Activated CD8-positive, alpha-beta T cell treated with anti-CD3 and anti-CD28 coated beads for 36 hours (primary cell): ENCODE measurements at regions not wholly inside any gene's neighbourhood (a gene's known extent, or its start where the extent isn't known, plus 50 kb on each side); places are given as distances from the start of the nearest gene placed in this dataset.

Source experiments
- ATAC-seq: fragments of 200-7000 bp; cut with Tn5 transposase; one replicate; pipeline ENCODE4 v1.10.0; 2021; ENCODE audit warnings: mild to moderate bottlenecking, moderate library complexity
- CTCF ChIA-PET: fragments of 350-600 bp; sonication (Branson Sonifier 250); formaldehyde crosslinking; loops from one replicate; lab custom pipeline; 2021; ENCODE audit warnings: antibody characterized with exemption; lab: Charles Lee
- POLR2A ChIA-PET: fragments of 350-600 bp; sonication (Branson Sonifier 250); formaldehyde crosslinking; loops from one replicate; lab custom pipeline; 2021; ENCODE audit warnings: antibody characterized with exemption; lab: Charles Lee
- DNase-seq: peaks from one replicate; pipeline ENCODE4 v3.0.0-alpha.2; 2020
- H3K27ac Mint-ChIP-seq: one replicate; pipeline ENCODE4 v1.8.0; 2021; ENCODE audit warnings: mild to moderate bottlenecking, mixed read lengths
- H3K27me3 Mint-ChIP-seq: one replicate; pipeline ENCODE4 v1.8.0; 2021; ENCODE audit warnings: mixed read lengths
- H3K36me3 Mint-ChIP-seq: one replicate; pipeline ENCODE4 v1.8.0; 2021; ENCODE audit warnings: low read depth, mixed read lengths
- H3K4me1 Mint-ChIP-seq: one replicate; pipeline ENCODE4 v1.8.0; 2021; ENCODE audit warnings: low read depth, mixed read lengths
- H3K4me3 Mint-ChIP-seq: one replicate; pipeline ENCODE4 v1.8.0; 2021; ENCODE audit warnings: mild to moderate bottlenecking, moderate library complexity, mixed read lengths
- H3K9me3 Mint-ChIP-seq: one replicate; pipeline ENCODE4 v1.8.0; 2021; ENCODE audit warnings: mixed read lengths
- CTCF ChIP-seq: fragments of 200-600 bp; IDR thresholded peaks from one replicate; pipeline ENCODE4 v1.8.0; 2022; ENCODE audit warnings: antibody characterized with exemption, mild to moderate bottlenecking
- intact Hi-C: fragments of 100-400 bp; cut with micrococcal nuclease; formaldehyde crosslinking; loops from one replicate; pipeline ENCODE4 v1.10.0; 2022

- H3K4me3 Mint-ChIP-seq: no peak overlapping the region
- no peaks in the 10 kb centered on the region for H3K36me3 Mint-ChIP-seq
- H3K27me3 Mint-ChIP-seq: no peaks in the 10 kb centered on the region
- TF ChIP-seq CTCF: no peak
- no peaks in the 10 kb centered on the region for H3K9me3 Mint-ChIP-seq
- no peaks in the 10 kb centered on the region for H3K4me1 Mint-ChIP-seq
- ChIA-PET CTCF (no interaction called here), POLR2A (no interaction called here)
- DNase-seq (no peak), ATAC-seq (no peak)
- intact Hi-C loops: no loop called here
- H3K27ac Mint-ChIP-seq: no peak overlapping the region
Observed at GRCh38 chr1:83115785-83116184, 883.1 kb downstream of the TTLL7 start.

- DNase-seq (no peak), ATAC-seq (no peak)
- Mint-ChIP-seq H3K36me3 (no peaks in the 10 kb centered on the region), H3K27me3 (no peaks in the 10 kb centered on the region), H3K4me3 (no peak overlapping the region), H3K4me1 (no peaks in the 10 kb centered on the region), H3K27ac (no peak overlapping the region), H3K9me3 (no peaks in the 10 kb centered on the region)
- POLR2A ChIA-PET: no interaction called here
- intact Hi-C loops: no loop called here
- no peak for TF ChIP-seq CTCF
- CTCF ChIA-PET: no interaction called here
Observed at GRCh38 chr1:83114136-83114834, 884.6 kb downstream of the TTLL7 start.

GRCh38 chr1:83113652-83114051 is 885.3 kb downstream of the TTLL7 start:
- intact Hi-C loops: no loop called here
- ChIA-PET POLR2A (interaction anchor here (0.7 kb wide), 1 partner anchor 431 kb away, joined by 3 read pairs; no protein-coding TSS in a partner anchor), CTCF (interaction anchor here (1.2 kb wide), 1 partner anchor 9 kb away, joined by 3 read pairs; no protein-coding TSS in a partner anchor)
- no peak for TF ChIP-seq CTCF
- no peaks in the 10 kb centered on the region for H3K9me3 Mint-ChIP-seq
- no peaks in the 10 kb centered on the region for H3K36me3 Mint-ChIP-seq
- H3K4me1 Mint-ChIP-seq: no peaks in the 10 kb centered on the region
- DNase-seq: no peak
- no peaks in the 10 kb centered on the region for H3K27me3 Mint-ChIP-seq
- H3K4me3 Mint-ChIP-seq: no peak overlapping the region
- no peak overlapping the region for H3K27ac Mint-ChIP-seq
- ATAC-seq: no peak

GRCh38 chr1:83112248-83112885 is 886.6 kb downstream of the TTLL7 start:
- Mint-ChIP-seq H3K9me3 (no peaks in the 10 kb centered on the region), H3K27ac (no peak overlapping the region), H3K4me3 (no peak overlapping the region), H3K36me3 (no peaks in the 10 kb centered on the region), H3K27me3 (no peaks in the 10 kb centered on the region), H3K4me1 (no peaks in the 10 kb centered on the region)
- no peak for DNase-seq
- CTCF ChIA-PET: interaction anchor here (1.2 kb wide), 1 partner anchor 8 kb away, joined by 3 read pairs; no protein-coding TSS in a partner anchor
- intact Hi-C loops: no loop called here
- ATAC-seq: no peak
- POLR2A ChIA-PET: no interaction called here
- TF ChIP-seq CTCF: no peak

GRCh38 chr1:83110156-83110555 is 888.8 kb downstream of the TTLL7 start:
- Mint-ChIP-seq H3K27me3 (no peaks in the 10 kb centered on the region), H3K27ac (no peak overlapping the region), H3K4me3 (no peak overlapping the region), H3K9me3 (no peaks in the 10 kb centered on the region), H3K36me3 (no peaks in the 10 kb centered on the region), H3K4me1 (no peaks in the 10 kb centered on the region)
- ATAC-seq (no peak), DNase-seq (no peak)
- POLR2A ChIA-PET: no interaction called here
- no peak for TF ChIP-seq CTCF
- CTCF ChIA-PET: no interaction called here
- intact Hi-C loops: no loop called here
